Testis (tissue), 2 donors: ENCODE measurements at regions not wholly inside any gene's neighbourhood (a gene's known extent, or its start where the extent isn't known, plus 50 kb on each side); places are given as distances from the start of the nearest gene placed in this dataset.

Source experiments
- DNase-seq: peaks from one replicate; pipeline ENCODE4 v3.0.0-alpha.2; 2019
- H3K27ac ChIP-seq, 2 donors: fragments of 200-600 bp; sonication (generic); one replicate each; pipeline ENCODE4 v1.5.1; 2019
- H3K27me3 ChIP-seq: fragments of 200-600 bp; sonication (generic); one replicate; pipeline ENCODE4 v1.5.1; 2019
- H3K36me3 ChIP-seq: fragments of 200-600 bp; sonication (generic); one replicate; pipeline ENCODE4 v1.5.1; 2017; ENCODE audit warnings: low read depth; ENCODE audit errors: missing control alignments
- H3K4me1 ChIP-seq: fragments of 200-600 bp; sonication (generic); one replicate; pipeline ENCODE4 v1.5.1; 2019
- H3K4me3 ChIP-seq, 2 donors: fragments of 200-600 bp; sonication (generic); one replicate each; pipeline ENCODE4 v1.5.1; 2017 to 2019
- H3K9me3 ChIP-seq: fragments of 200-600 bp; sonication (generic); one replicate; pipeline ENCODE4 v1.5.1; 2017
- POLR2A ChIP-seq: fragments of 450-650 bp; IDR thresholded peaks from one replicate; pipeline ENCODE4 v1.6.1; 2017; ENCODE audit warnings: antibody characterized with exemption, mild to moderate bottlenecking, moderate library complexity
- WGBS, 2 donors: methylation state at CpG; one replicate each; pipeline ENCODE4 v1.1.5; 2018; 5-methylcytosine and 5-hydroxymethylcytosine counted together
- intact Hi-C: fragments of 100-400 bp; cut with DNase I; formaldehyde crosslinking; loops from one replicate; pipeline ENCODE4 v1.15.1; 2023; ENCODE audit warnings: low total_unique reads
- TF ChIP-seq, protein P1 (sequence below), 3 experiments: fragments of 450-650 bp in 2 of 3; fragments of 200-600 bp in 1 of 3; sonication (generic) in 1 of 3; IDR thresholded peaks; one replicate each; pipeline ENCODE4 v1.5.1; 2016 to 2019; ENCODE audit warnings: antibody characterized with exemption in 3 of 3, mild to moderate bottlenecking in 2 of 3, moderate library complexity in 1 of 3

DNA sequence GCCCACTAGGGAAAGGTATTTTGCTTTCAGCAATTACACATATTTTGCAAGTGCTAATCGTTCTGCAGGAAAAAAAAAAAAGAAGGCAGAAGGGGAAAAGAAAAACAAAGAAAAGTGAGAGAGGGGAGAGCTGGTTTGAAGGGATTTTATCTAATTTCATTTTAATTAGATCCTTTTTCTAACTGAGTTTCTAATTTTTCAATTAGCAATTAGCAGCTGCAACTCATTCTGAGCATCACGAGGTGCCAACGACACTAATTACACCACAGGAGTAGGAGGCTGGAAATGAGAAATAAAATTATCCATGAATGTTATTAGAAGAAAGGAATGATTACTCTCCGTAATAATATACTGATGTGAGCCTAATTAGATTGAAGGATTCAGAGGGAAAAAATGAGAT lies 481.0 kb upstream of the CAMK1G start:
- Histone ChIP-seq H3K4me1 (no peaks in the 10 kb centered on the region), H3K9me3 (no peaks in the 10 kb centered on the region), H3K27ac (no peak overlapping the region), H3K4me3 (no peak overlapping the region), H3K27me3 (no peaks in the 10 kb centered on the region), H3K36me3 (no peaks in the 10 kb centered on the region)
- TF ChIP-seq, protein P1, sequence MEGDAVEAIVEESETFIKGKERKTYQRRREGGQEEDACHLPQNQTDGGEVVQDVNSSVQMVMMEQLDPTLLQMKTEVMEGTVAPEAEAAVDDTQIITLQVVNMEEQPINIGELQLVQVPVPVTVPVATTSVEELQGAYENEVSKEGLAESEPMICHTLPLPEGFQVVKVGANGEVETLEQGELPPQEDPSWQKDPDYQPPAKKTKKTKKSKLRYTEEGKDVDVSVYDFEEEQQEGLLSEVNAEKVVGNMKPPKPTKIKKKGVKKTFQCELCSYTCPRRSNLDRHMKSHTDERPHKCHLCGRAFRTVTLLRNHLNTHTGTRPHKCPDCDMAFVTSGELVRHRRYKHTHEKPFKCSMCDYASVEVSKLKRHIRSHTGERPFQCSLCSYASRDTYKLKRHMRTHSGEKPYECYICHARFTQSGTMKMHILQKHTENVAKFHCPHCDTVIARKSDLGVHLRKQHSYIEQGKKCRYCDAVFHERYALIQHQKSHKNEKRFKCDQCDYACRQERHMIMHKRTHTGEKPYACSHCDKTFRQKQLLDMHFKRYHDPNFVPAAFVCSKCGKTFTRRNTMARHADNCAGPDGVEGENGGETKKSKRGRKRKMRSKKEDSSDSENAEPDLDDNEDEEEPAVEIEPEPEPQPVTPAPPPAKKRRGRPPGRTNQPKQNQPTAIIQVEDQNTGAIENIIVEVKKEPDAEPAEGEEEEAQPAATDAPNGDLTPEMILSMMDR (IDR thresholded peaks at IDR 0.05), result no peak
- TF ChIP-seq POLR2A, result no peak
- WGBS, 2 donors, result 38 to 49% methylated on average over 4 of the region's 4 CpGs
- intact Hi-C loops, result no loop called here
- DNase-seq, result no peak

DNA sequence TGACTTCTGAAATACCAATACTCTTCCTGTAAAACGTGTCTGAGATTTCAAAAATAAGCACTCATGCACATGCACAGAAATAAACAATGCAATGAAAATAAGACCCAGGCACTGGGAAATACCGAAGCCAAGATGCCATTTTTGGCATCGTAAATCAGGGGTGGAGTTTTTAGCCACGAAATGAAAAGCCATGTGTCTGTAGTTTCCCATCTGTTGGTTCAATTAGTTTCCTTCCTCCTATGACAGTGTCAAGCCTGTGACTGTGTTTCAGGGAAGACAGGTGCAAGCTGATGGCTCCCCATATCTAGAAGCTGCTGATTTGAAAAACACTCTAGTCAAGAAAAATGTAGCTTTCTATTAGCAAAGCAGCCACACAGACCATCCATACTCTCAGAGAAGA lies 480.4 kb upstream of the CAMK1G start:
- H3K9me3 ChIP-seq, result no peaks in the 10 kb centered on the region
- no peak overlapping the region for H3K4me3 ChIP-seq
- WGBS, 2 donors, result 40 to 56% methylated on average over 4 of the region's 4 CpGs
- DNase-seq, result no peak
- intact Hi-C loops, result no loop called here
- no peaks in the 10 kb centered on the region for H3K4me1 ChIP-seq
- TF ChIP-seq, protein P1 (IDR thresholded peaks at IDR 0.05), result no peak
- TF ChIP-seq POLR2A, result no peak
- H3K27me3 ChIP-seq, result no peaks in the 10 kb centered on the region
- no peak overlapping the region for H3K27ac ChIP-seq
- H3K36me3 ChIP-seq, result no peaks in the 10 kb centered on the region

DNA sequence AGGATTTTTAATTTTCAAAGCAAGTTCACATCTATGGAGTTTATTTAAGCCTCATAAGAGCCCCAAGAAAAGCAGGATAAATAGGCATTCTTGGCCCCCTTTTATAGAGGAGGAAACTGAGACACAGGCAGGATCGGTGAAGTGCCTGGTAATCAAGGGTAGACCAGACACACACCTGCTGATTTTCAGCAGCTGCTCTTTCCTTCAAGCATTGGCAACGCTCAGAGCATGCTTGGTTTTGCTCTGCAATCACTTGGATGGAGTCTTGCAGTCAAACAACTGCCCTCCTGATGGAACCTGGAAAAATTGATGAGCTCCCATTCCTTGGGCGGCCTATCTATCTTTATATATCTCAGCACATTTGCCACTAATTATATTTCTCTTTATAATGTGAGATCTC lies 478.9 kb upstream of the CAMK1G start:
- no peaks in the 10 kb centered on the region for H3K27me3 ChIP-seq
- H3K4me1 ChIP-seq, result no peaks in the 10 kb centered on the region
- intact Hi-C loops, result no loop called here
- DNase-seq, result no peak
- no peak overlapping the region for H3K4me3 ChIP-seq
- H3K27ac ChIP-seq, result no peak overlapping the region
- WGBS, 2 donors, result 83 to 86% methylated on average over 3 of the region's 3 CpGs
- TF ChIP-seq POLR2A, result no peak
- TF ChIP-seq, protein P1 (IDR thresholded peaks at IDR 0.05), result no peak
- no peaks in the 10 kb centered on the region for H3K9me3 ChIP-seq
- H3K36me3 ChIP-seq, result no peaks in the 10 kb centered on the region

DNA sequence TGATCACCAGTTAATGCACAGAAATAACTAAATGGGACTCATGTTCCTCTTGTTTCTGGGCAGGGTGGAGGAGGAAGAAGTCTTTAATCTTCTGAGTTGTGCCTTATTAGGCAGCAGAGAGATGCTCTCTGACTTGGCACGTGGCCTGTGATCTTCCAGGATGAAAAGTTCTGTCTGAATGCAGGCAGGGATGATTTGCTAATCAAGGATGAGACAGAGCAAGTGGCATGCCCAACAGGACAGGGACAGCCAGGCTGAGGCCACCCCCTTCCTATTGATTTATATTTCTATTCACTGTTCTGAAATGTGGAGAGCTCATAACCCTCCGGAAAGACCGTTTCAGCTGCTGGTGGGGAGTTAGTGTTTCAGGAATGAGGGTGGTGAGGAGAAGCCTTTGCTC lies 477.8 kb upstream of the CAMK1G start:
- 46 to 56% methylated on average over 3 of the region's 3 CpGs for WGBS, 2 donors
- no peaks in the 10 kb centered on the region for H3K27me3 ChIP-seq
- no peak for TF ChIP-seq POLR2A
- TF ChIP-seq, protein P1 (IDR thresholded peaks at IDR 0.05), result no peak
- H3K4me1 ChIP-seq, result no peaks in the 10 kb centered on the region
- no peak overlapping the region for H3K27ac ChIP-seq
- no peak overlapping the region for H3K4me3 ChIP-seq
- no peaks in the 10 kb centered on the region for H3K36me3 ChIP-seq
- DNase-seq, result no peak
- intact Hi-C loops, result no loop called here
- H3K9me3 ChIP-seq, result no peaks in the 10 kb centered on the region

DNA sequence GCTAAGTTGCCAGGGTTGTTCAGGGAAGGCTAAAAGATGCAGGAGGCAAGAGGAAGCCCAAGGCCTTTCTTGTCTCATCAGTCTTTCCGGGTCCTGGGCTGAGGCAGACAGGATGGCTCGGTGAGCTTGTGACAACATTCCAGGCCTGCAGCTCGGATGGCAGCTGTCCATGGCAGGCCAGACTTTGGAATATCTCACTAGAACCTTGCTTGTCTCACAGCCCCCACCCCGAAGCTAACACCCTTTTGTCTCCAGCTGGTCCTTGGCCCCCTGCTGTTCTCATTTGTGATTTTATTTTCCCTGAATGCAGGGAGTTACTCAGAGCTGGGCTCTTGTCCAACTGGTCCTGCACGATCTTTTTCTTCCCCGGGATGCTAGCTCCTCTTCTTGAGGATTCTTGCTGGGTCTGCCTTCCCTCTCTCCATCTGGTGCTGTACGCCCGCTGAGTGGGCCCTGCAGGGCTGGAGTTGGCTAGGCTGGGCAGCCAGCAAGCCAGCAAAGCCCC lies 477.2 kb upstream of the CAMK1G start:
- DNase-seq, result no peak
- 35 to 60% methylated on average over 8 of the region's 8 CpGs for WGBS, 2 donors
- Histone ChIP-seq H3K27me3 (no peaks in the 10 kb centered on the region), H3K9me3 (no peaks in the 10 kb centered on the region), H3K4me3 (no peak overlapping the region), H3K27ac (no peak overlapping the region), H3K4me1 (no peaks in the 10 kb centered on the region), H3K36me3 (no peaks in the 10 kb centered on the region)
- TF ChIP-seq, protein P1 (IDR thresholded peaks at IDR 0.05), result no peak
- TF ChIP-seq POLR2A, result no peak
- intact Hi-C loops, result no loop called here
